ENCODE measurements at regions not wholly inside any gene's neighbourhood (a gene's known extent, or its start where the extent isn't known, plus 50 kb on each side); places are given as distances from the start of the nearest gene placed in this dataset.

- no peak for TF ChIP-seq CTCF (IDR thresholded peaks at IDR 0.05; ENCODE audit: low read depth, low read length, poor library complexity, severe bottlenecking)
- no peak for TF ChIP-seq EZH2phosphoT487 (IDR thresholded peaks at IDR 0.05; ENCODE audit: borderline replicate concordance, low read length)
Measured at GRCh38 chr1:78420181-78420580, 70.6 kb upstream of the PTGFR start.
